ENCODE measurements at regions not wholly inside any gene's neighbourhood (a gene's known extent, or its start where the extent isn't known, plus 50 kb on each side); places are given as distances from the start of the nearest gene placed in this dataset.

GRCh38 chr5:2565147-2565546 lies 186.3 kb downstream of the IRX2 start:
- H3K36me3 ChIP-seq, result no peaks in the 10 kb centered on the region
- intact Hi-C loops (cut with DNase I), result no loop called here
- no peaks in the 10 kb centered on the region for H3K27me3 ChIP-seq (replicated peaks; ENCODE audit: insufficient read depth)
- 77% methylated on average over 6 of the region's 6 CpGs for WGBS
- no peak overlapping the region for H3K4me3 ChIP-seq
- no peak overlapping the region for H3K27ac ChIP-seq
- DNase-seq (ENCODE audit: low spot score), result no peak
- H3K9me3 ChIP-seq, result no peaks in the 10 kb centered on the region
- H3K4me1 ChIP-seq (replicated peaks), result no peaks in the 10 kb centered on the region
- TF ChIP-seq POLR2AphosphoS5 (IDR thresholded peaks at IDR 0.05), result no peak
- TF ChIP-seq CTCF (IDR thresholded peaks at IDR 0.05), result no peak
- no peak for TF ChIP-seq POLR2A (IDR thresholded peaks at IDR 0.05)

GRCh38 chr5:2563046-2563445 lies 188.4 kb downstream of the IRX2 start:
- H3K27ac ChIP-seq, result no peak overlapping the region
- WGBS, result 83% methylated on average over 5 of the region's 6 CpGs
- no peaks in the 10 kb centered on the region for H3K4me1 ChIP-seq (replicated peaks)
- intact Hi-C loops (cut with DNase I), result no loop called here
- no peaks in the 10 kb centered on the region for H3K27me3 ChIP-seq (replicated peaks; ENCODE audit: insufficient read depth)
- TF ChIP-seq CTCF (IDR thresholded peaks at IDR 0.05), result no peak
- no peak for TF ChIP-seq POLR2A (IDR thresholded peaks at IDR 0.05)
- TF ChIP-seq POLR2AphosphoS5 (IDR thresholded peaks at IDR 0.05), result no peak
- DNase-seq (ENCODE audit: low spot score), result no peak
- H3K9me3 ChIP-seq, result no peaks in the 10 kb centered on the region
- H3K4me3 ChIP-seq, result no peak overlapping the region
- no peaks in the 10 kb centered on the region for H3K36me3 ChIP-seq

DNA sequence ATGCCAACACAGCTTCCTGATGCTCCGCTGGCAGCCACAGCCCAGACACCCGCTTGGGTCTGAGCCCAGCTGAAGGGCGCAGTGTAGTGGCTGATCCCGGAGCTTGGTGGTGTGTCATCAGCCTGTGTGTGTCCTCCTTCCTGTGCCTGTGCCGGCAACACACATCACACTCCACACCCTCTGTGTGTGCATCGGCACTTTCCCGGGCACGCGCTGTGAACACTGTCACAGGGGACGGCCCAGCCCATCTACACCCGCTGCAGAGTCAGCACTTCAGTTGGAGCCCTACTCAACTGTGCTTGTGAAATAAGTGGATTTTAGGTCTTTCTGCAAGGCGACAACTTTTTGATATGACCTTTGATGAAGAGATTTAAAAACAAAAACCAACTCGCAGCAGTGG lies 189.4 kb downstream of the IRX2 start:
- Histone ChIP-seq H3K36me3 (no peaks in the 10 kb centered on the region), H3K27me3 (replicated peaks; ENCODE audit: insufficient read depth) (no peaks in the 10 kb centered on the region), H3K4me3 (no peak overlapping the region), H3K9me3 (no peaks in the 10 kb centered on the region), H3K27ac (no peak overlapping the region), H3K4me1 (replicated peaks) (no peaks in the 10 kb centered on the region)
- WGBS, result 89% methylated on average over 13 of the region's 13 CpGs
- intact Hi-C loops (cut with DNase I), result no loop called here
- no peak for DNase-seq (ENCODE audit: low spot score)
- no peak for TF ChIP-seq POLR2A (IDR thresholded peaks at IDR 0.05)
- no peak for TF ChIP-seq CTCF (IDR thresholded peaks at IDR 0.05)
- TF ChIP-seq POLR2AphosphoS5 (IDR thresholded peaks at IDR 0.05), result no peak

DNA sequence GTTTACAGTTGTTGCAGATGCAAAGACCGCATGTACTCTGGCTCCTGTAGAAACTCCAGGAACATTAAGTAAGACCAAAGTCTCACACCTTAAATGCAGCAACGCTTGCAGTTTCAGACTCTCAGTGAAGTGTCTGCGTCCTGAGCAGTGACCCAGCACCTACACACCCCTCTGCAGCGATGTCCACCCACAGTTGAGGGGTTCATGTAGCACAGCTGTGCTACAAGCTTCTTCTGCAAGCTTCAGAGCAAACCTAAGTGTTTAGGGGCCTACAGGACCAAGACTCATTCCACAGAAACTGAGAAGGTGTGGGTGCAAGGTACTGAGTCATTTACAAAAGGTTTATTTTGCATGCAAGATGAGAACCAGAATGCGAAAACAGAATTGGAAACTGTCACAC lies 191.0 kb downstream of the IRX2 start:
- Histone ChIP-seq H3K4me3 (no peak overlapping the region), H3K4me1 (replicated peaks) (no peaks in the 10 kb centered on the region), H3K36me3 (no peaks in the 10 kb centered on the region), H3K9me3 (no peaks in the 10 kb centered on the region), H3K27me3 (replicated peaks; ENCODE audit: insufficient read depth) (no peaks in the 10 kb centered on the region), H3K27ac (no peak overlapping the region)
- WGBS, result 95% methylated on average over 5 of the region's 5 CpGs
- intact Hi-C loops (cut with DNase I), result no loop called here
- DNase-seq (ENCODE audit: low spot score), result no peak
- no peak for TF ChIP-seq POLR2AphosphoS5 (IDR thresholded peaks at IDR 0.05)
- no peak for TF ChIP-seq POLR2A (IDR thresholded peaks at IDR 0.05)
- no peak for TF ChIP-seq CTCF (IDR thresholded peaks at IDR 0.05)

GRCh38 chr5:2557435-2557834 lies 194.0 kb downstream of the IRX2 start:
- DNase-seq (ENCODE audit: low spot score), result no peak
- Histone ChIP-seq H3K27ac (no peak overlapping the region), H3K4me3 (no peak overlapping the region), H3K27me3 (replicated peaks; ENCODE audit: insufficient read depth) (no peaks in the 10 kb centered on the region), H3K36me3 (no peaks in the 10 kb centered on the region), H3K9me3 (no peaks in the 10 kb centered on the region), H3K4me1 (replicated peaks) (no peaks in the 10 kb centered on the region)
- TF ChIP-seq POLR2AphosphoS5 (IDR thresholded peaks at IDR 0.05) (no peak), POLR2A (IDR thresholded peaks at IDR 0.05) (no peak), CTCF (IDR thresholded peaks at IDR 0.05) (no peak)
- WGBS, result 95% methylated on average over 12 of the region's 12 CpGs
- intact Hi-C loops (cut with DNase I), result no loop called here
